GM19468 (cell line): ENCODE measurements at regions not wholly inside any gene's neighbourhood (a gene's known extent, or its start where the extent isn't known, plus 50 kb on each side); places are given as distances from the start of the nearest gene placed in this dataset.

Experiments
- ATAC-seq: cut with Tn5 transposase; IDR thresholded peaks from one replicate; pipeline ENCODE4 v1.9.1; 2021; ENCODE audit warnings: mild to moderate bottlenecking, moderate library complexity, moderate number of reproducible peaks; ENCODE audit not compliant: unreplicated experiment; ENCODE audit errors: extremely low read depth

DNA sequence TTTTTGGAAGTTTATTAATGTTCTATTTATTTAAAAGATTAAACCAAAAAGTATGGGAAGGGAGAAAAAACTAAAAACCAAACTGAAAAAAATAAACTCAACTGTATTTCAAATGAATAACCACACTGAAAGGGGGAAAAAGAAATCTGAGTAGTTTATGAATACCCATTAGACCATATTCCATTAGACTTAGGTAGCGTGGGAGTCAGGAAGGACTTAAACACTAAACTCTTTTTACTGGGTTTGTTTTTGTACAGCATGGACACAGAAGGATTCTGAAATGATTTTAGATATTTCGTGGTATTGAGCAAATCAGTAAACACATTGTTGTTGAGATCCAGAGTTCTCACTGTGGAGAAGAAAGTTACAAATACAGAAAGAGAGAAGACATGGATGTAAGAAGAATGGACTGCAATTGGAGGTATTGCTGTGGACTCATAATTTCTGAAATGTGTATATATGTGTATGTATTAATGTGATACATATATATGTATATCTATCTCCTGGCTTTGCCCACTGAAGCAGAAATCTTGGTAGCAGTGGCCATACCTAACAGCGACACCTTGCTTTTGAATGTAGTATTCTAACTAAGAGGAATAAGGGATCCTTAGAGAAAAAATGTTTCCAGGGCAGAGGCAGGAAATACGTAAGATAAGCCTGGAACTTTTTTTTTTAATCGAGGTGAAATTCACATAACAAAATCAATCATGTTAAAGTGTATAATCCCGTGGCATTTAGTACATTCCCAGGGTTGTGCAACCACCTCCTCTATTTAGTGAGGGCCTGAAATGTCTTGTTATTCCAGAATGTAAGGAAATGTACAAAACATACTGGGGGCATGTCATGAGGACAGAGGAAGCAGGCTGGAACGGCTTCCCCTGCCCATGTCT is 228.8 kb downstream of the SMARCA2 start:
- no peak for ATAC-seq

DNA sequence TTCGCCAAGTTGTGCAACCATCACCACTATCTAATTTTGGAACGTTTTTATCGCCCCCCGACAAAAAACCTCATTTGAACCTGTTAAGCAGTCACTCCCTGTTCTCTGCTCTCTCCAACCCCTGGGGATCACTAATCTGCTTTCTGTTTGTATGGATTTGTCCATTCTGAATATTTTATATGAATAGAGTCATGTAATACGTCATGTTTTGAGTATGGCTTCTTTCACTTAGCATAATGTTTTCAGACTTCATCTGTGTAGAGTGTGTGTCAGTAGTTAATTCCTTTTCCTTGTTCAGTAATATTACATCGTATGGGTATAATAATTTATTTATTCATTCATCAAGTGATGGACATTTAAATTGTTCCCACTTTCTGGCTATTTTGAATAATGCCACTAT is 232.2 kb downstream of the SMARCA2 start:
- ATAC-seq = no peak

DNA sequence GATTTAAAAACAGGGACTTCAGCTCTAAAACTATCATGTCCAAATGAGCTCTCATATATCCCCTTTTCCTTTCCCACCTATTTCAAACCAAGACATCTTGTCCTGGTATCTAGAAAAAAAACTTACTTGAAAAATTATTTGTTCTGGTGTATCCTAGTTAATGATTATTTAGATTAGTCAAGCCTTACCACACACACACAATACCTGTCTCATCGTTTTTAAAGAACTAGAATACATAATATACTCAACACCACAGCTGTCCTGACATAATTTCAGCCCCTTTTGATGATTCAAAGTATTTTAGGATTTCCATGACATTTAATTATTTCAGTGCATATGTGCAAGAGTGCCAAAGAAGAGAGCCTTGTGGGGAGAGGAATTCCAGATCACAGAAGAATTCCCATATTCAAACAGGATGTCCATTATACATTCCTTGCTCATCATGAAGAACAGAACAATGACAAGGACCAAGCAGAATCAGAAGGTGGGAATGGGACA is 233.7 kb downstream of the SMARCA2 start:
- ATAC-seq = no peak

DNA sequence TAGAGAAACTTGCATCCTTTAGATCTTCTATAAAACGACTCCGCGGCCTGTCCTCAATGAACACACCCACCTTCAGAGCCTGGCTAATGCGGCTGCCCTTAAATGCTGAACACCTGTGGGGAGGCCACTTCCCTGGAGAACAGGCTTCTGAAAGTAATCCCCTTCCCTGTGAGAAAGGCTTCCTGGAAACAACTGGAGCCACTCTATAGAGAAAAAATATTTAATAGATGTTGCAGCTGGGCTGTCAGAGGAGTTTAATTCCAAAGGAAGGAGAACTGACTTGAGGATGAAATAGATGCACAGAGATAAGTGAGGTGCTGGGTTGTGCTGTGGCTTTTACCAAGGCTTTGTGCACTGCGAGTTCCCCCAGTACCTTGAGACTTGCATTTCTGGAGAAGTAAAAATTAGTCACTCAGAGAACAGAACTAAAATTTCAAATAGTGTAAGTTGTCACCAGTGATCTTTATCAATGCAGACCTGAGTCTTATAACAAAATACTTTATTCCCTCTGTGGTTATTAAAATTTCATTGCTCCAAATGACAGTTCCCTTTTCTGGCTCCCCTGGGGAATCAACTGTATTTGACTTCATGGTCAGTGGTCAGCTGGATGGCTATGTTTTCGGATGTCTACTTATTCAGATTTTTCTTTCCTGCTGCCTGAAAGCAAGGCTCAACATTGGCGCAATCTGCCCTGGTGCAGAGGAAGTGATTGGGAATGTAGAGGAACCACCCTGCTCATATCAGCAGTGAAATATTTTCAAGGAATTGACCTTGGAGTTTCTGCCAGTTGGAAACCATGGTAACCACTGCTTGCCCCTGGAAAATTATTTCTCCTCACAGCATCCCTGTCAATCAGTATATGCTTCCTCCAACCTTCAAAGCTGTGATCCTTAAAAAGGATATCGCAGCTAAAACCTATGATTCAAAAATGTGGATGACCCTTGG is 238.8 kb downstream of the SMARCA2 start:
- ATAC-seq = no peak

DNA sequence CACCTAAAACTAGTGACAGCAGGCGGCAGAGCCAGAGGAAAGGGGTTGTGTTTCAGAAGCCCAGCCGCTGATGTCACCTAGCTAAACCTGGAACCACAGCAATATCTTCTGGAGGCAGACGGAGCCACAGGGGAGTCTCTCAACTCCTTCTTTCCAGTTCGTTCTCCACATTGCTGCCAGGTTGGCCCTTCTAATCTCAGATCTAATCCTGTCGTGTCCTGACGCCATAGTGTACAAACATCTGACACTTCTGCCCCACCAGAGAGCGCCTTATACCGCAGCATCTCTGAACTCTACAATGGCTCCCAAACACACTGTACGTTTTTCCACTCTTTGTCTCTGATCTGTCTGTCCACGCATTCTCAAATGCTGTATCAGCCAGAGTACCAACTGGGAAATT is 240.0 kb downstream of the SMARCA2 start:
- ATAC-seq = no peak

DNA sequence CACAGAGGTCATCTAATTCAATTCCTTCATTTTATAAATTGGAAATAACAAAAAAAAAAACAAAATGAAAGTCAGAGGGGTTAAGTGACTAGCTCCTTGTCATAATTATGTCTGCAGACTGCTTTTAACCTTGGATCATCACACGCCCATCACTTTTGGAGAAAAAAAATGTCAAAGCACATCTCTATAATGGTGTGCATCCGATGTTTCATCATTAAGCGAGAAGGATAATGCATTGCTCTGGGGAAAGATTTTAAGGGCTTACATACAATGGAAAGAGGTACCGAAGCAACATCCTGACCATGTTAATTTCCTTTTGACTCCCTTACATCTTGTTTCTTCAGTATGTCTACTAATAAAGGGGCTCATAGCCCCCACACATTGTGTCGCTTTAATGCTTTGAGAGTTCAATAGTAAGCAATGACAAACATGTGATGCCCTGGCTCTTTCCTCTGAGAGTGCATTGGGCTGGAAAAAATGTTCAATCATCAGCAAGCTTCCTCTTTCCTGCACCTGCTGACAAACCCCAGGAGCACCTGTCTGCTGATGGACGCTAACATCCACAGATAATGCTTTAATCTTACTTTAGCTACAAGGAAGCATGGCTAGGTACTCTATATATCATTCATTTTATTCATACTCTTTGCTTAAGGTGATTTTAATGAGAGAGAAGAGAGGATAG is 242.2 kb downstream of the SMARCA2 start:
- no peak for ATAC-seq

DNA sequence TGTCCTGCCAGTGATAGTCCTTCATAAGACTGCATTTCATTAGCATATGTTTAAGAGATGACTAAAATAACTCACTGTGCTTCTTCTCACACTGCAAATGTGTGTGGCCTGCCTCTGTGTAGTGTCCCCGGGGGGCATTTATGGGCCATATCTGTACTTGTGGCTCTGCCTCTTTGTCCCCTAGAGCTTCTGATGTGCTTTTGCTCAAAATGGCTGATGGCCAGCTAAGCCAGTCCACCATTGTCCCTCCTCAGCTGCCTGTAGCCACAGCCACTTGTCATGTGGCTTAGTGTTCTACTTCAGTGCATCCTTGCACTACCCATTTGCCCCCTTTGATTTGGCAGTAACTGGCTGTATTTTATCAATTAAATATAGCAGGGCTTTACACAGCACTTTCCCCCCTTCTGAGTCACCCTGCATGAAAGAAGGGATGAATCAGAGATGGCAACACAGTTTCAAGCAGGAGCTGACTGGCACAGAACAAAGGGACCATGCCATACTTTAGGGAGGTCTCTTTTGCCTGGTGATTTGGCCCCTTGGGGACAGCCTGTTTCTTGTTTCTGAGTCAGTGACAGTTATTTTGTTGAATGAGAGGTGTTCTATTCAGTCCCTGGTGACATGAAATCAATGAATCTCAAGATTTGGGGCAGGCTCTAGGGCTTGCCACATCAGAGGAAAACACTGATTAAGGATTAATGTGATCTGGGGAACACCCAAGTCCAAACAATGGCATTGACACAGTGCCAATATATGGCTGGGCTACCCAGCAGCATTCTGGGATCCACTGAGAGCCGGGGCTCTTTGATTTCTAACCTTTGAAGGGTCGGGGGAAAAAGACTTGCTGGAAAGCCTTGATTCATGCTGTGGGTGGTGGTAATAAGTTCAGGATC is 245.5 kb downstream of the SMARCA2 start:
- no peak for ATAC-seq

DNA sequence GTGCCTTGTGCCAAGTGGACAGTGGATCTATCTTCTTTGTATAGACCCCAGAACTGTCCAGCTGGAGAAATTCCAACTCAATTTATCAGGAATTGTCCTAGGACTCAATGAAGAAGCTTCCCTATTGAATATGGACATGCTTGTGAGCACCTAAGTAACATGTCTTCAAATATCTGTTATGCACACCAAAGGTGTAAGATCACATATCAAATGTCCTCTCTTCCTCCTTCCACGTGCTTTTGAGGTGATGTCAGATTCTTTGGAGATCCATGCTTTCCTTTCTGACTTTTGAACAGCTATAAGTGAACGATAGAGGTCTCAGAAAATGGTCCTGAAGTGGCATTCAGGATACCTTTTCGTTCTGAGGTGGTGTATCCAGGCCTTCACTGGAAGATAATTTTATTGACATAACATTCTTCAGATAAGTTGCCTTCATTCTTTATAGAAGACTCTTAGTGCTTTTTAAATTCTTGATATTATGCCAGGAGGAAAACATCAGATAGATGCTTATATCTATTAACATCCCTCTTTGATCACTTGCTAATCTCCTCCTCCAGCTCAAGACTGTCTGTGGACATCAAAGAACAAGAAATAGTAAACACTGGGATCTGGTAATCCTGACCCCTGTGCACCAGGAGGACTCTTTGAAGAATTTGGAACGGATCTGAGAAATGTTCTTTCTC is 246.4 kb downstream of the SMARCA2 start:
- no peak for ATAC-seq

DNA sequence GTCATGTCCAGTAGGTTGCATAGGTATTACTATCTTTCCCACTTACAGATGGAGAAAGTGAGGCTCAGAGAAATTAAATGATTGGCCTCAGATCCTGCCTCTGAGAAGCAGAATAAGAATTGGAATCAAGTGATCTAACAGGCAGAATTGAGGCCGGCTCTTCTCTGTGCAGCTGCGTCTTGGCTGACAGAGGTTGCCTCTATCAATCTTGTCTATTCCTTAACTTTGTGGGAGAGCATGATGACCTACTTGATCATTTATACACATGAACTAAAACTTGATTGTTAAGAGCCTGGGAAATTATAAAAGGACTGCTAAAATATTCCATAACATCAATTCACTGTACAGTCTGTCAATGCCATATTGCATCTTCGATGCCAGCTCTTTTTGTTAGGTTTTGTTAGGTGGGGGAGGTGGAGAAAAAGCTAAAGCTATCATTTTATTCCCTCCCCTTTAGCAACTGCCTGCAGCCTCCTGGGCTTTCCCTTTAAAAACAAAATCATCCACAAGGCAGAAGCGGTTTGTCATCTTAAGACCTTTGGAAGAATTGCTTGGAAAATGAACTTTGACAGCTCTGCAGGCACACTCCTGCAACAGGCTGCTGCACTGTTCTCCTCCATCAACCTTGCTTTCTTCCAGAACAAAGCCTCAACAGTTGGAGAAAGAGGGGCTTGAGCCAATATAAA is 247.4 kb downstream of the SMARCA2 start:
- no peak for ATAC-seq

DNA sequence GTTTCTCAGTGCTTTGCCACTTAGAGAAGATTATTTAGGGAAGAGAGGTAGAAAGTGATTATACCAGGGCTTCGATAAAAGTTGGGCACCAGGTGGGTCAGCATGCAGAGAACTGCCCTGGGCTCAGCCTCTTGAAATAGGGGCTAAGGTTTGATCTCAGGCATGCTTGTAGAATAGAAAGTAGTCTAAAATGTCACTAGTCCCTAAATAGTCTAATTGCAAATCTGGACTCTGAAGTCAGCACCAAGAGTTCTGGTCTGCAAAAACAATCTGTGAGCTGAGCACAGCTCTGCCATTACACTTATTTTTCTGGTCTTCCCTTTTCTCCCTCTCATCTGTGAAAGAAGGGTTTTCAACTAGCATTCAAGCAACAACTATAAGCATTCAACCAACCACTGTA is 248.0 kb downstream of the SMARCA2 start:
- no peak for ATAC-seq

DNA sequence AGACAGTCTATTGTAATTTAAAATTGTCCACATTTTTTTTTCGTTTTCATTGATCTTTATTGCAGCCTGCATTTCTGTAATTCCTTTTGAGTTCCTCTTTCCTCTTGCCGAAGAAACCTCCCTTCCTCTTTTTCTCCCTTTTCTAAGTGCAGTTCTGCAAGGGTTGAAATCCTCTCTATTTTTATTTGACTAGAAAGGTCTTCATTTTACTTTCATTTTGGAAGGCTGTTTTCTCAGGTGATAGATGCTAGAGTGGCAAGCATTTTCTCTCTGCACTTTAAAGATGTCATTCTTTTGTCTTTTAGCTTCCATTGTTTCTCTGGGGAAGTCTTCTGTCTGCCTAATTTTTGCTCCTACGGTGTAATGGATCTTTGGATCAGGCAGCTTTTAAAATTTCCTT is 248.5 kb downstream of the SMARCA2 start:
- ATAC-seq = no peak

DNA sequence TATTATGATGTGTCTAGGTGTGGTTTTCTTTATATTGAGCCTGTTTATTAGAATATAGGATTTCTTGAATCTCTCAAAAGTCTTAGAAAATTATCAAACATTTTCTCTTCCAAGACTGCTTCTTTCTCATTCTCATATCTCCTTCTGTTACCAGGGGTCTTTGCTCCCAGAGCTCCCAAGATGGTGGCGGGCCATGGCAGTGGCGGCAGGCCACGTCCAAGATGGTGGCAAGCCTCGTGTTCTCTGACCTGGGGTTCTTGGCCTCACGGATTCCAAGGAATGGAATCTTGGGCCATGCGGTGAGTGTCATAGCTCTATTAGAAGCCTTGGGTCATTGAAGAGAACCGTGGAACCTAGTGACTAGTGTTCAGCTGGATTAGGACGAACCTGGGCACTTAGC is 248.9 kb downstream of the SMARCA2 start:
- ATAC-seq = no peak

DNA sequence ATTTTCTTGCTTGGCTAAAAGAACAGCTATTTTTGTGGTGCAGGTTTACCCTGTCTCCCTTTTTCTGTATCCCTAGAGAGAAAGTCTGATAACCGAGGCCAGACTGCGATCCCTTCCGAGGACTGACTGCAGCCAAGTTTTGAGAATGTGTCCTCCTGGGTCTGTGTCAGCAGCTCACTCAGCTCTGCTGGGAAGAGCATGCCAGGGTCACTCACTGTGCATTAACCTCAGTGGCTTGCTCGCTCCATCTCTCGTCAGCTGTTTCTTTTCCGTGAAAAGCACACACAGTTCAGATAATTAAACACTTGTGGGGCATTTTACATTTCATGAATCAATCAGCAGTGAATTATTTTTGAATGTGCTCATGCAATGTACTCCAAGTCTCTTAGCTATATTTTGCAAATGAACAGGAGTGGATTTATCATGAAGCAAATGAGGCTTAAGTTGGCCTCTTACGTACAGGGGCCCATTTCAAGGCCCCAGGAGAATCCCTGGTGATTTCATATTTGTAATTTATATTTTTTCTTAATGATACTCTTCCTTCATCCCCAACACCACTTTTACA is 252.1 kb downstream of the SMARCA2 start:
- no peak for ATAC-seq

DNA sequence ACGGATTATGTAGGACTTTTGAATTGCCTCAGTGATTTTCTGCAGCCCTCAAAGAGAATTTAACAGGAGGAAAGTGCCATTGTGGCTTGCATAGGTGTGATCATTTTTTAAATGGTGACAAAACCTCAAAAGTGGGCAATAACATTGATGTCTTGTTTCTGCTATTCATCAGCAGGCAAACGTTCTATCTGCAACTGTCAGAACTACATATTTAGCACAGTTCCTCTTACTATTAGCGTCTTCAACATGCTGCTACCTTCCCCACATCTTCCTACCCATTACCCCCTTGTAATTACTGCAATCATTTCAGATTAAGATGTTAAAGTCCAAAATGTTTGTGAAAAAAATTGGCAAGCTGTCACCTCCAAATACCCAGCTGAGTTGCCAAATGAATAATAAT is 254.6 kb downstream of the SMARCA2 start:
- ATAC-seq = no peak

DNA sequence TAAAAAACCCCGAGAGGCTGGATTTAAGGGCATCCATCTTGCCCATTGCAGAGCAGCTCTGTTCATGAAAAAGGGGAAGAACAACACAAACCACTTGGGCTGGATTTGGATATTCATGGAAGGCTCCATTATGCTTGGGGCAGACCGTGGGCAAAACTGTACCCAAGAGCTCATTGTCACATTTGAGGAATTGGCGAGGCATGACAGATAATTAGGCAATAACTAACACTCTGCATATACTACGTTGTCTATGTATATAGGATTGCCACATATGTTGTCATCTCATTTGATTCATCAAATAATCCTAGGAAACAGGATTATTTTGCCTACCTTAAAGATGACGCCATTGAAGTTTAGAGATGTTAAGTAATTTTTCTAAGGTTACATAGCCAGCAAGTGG is 255.4 kb downstream of the SMARCA2 start:
- no peak for ATAC-seq

DNA sequence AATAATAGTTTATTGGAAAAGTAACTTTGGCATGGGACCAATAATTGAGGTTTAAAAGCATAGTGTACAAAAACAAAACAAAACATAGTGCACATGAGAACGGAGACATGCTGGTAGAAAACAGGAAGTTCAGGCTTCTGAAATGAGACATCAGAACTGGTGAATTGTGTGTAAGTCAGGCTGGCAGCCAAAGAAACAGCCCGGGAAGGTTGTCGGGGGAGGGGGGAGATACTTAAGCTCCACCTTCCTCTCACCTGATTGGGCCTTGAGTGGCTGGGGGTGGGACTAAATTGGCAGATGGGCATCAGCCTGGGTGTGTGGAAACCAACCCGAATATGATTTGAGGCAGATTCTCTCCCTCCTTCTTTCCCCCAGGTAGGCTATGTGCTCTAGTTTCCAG is 256.3 kb downstream of the SMARCA2 start:
- no peak for ATAC-seq

DNA sequence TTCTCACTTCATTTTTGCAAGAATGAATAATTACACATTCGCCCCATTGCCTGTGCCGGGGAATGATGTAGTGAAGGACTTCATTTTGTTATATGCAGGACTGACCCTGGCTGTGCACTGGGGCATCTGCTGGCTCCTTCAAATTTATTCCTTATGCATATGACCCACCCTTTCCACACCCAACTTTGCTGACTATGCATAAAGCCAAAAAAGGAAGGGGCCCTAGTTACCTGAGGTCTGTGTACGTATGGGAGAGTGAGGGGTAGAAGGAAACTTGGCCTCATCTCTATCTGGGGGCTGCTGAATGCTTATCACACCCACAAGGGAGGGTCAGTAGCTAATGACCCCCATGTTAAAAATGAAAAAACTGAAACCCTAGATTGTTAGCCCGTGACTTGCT is 259.6 kb downstream of the SMARCA2 start:
- no peak for ATAC-seq

DNA sequence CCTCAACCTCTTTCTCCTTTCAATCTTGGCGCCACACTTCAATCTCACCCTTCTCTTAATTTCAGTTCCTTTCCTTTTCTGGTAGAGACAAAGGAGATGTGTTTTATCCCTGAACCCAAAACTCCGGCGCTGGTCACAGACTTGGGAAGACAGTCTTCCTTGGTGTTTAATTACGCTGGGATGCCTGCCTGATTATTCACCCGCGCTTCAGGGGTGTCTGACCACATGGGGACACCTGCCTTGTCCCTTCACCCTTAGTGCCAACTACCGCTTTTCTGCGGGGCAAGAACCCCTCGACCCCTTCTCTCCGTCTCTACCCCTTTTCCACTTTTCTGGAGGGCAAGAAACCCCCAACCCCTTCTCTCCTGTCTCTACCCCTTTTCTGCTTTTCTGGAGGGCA is 261.1 kb downstream of the SMARCA2 start:
- ATAC-seq = no peak
